Fibroblast of villous mesenchyme (primary cell): ENCODE measurements at regions not wholly inside any gene's neighbourhood (a gene's known extent, or its start where the extent isn't known, plus 50 kb on each side); places are given as distances from the start of the nearest gene placed in this dataset.

Experiments used
- DNase-seq: peaks from one replicate; pipeline ENCODE4 v3.0.0-alpha.2; 2010; ENCODE audit warnings: low read depth
- H3K4me3 ChIP-seq: 2 replicates; pipeline ENCODE4 v1.5.1; 2011; ENCODE audit warnings: low read depth, mild to moderate bottlenecking, low read length
- TF ChIP-seq, protein P1 (sequence below): IDR thresholded peaks from 2 replicates; pipeline ENCODE4 v1.5.1; 2012; ENCODE audit warnings: low read depth, mild to moderate bottlenecking, low read length; ENCODE audit not compliant: insufficient read depth

DNA sequence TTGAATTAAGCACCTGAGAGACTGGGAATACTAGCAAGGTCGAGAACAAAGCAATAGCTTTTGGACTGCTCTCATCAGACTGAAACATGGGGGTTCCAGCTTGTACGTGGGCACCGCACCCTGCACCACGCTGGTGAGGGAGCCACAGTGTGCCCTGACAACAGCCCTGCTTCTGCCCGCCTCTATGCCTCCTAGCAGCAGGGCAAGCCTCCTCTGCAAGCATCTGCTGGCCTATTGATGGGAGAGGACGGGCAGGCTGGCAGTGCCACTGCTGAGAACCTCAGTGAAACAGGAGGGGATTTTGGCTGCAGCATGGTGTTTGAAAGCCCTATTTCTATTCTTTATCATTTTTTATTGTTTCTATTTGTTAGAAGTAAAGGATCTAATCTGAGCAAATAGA is 146.1 kb upstream of the OTOS start:
- no peak overlapping the region for H3K4me3 ChIP-seq
- TF ChIP-seq, protein P1, sequence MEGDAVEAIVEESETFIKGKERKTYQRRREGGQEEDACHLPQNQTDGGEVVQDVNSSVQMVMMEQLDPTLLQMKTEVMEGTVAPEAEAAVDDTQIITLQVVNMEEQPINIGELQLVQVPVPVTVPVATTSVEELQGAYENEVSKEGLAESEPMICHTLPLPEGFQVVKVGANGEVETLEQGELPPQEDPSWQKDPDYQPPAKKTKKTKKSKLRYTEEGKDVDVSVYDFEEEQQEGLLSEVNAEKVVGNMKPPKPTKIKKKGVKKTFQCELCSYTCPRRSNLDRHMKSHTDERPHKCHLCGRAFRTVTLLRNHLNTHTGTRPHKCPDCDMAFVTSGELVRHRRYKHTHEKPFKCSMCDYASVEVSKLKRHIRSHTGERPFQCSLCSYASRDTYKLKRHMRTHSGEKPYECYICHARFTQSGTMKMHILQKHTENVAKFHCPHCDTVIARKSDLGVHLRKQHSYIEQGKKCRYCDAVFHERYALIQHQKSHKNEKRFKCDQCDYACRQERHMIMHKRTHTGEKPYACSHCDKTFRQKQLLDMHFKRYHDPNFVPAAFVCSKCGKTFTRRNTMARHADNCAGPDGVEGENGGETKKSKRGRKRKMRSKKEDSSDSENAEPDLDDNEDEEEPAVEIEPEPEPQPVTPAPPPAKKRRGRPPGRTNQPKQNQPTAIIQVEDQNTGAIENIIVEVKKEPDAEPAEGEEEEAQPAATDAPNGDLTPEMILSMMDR: no peak

GRCh38 chr2:240287011-240287410 is 146.6 kb upstream of the OTOS start:
- TF ChIP-seq, protein P1: no peak
- H3K4me3 ChIP-seq: no peak overlapping the region
- no peak for DNase-seq

More for the DNA sequence above, 146.1 kb upstream of the OTOS start:
- DNase-seq: no peak

DNA sequence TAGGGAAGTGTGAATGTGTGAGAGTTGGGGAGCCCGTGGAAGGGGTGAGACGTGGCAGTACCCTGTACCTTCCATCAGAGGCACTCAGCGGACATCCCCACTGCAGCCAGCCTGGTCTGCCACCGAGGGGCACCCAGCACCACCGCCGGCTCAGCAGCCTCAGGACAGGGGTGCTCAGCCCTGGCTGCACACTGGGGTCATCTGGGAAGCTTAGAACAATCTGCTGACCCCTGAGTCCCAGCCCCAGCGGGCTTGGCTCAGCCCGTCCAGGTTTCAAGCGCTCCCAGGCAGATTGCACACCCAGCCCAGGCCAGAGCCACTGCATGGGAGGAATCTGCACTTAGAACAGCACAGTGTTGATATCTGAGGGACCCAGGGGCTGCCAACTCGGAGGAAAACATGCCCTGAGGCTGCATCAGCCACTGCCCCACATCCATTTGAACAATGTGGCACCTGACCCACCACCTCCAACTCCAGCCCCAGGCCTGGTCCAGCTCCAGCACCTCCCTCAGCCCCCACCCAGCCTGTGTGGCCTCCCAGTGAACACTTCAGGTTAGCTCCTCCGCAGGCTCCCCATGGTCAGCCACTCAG is 147.1 kb upstream of the OTOS start:
- no peak overlapping the region for H3K4me3 ChIP-seq
- TF ChIP-seq, protein P1: no peak
- DNase-seq: no peak

- H3K4me3 ChIP-seq: no peak overlapping the region
- TF ChIP-seq, protein P1: no peak
- DNase-seq: no peak
Observed at GRCh38 chr2:240288087-240288521, 147.4 kb upstream of the GPC1 start.

DNA sequence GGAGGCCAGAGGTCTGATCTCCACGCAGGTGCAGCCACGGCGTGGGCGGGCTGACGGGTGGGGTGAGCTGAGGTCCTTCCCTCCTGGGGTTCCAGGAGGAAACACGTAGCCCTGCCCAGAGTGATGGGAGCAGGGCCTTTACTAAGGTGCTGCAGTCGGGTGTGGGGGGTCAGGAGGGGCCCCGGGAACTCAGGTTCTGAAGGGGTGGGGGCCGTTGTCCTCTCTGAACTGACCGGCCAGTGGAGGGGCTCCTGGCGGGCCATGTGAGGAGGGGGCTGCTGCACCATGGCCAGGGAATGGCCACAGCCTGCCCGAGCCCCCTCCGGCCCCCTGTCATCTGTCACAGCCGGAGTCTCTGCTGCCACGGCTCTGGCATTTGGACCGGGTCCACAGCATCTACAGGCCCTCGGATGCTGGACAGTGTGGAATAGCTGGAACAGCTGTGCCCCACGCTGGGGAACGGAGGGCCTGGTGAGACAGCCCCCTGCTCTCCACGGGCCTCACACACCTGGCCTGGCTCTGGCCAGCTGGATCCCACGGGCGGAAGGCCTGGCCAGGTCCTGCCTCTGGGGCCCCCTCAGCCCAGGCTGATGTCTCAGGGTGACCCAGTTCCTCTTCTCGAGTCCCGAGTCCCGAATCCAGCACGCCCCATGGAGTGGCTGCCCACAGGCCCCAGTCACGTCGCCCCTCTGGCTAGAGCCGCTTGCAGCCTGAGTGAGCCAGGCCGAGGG is 145.6 kb upstream of the GPC1 start:
- TF ChIP-seq, protein P1: no peak
- no peak overlapping the region for H3K4me3 ChIP-seq
- no peak for DNase-seq

GRCh38 chr2:240290432-240291336 is 144.8 kb upstream of the GPC1 start:
- no peak for DNase-seq
- H3K4me3 ChIP-seq: no peak overlapping the region
- TF ChIP-seq, protein P1: no peak
